Transverse colon (tissue), 3 donors: ENCODE measurements at regions not wholly inside any gene's neighbourhood (a gene's known extent, or its start where the extent isn't known, plus 50 kb on each side); places are given as distances from the start of the nearest gene placed in this dataset.

ENCODE experiments used
- EP300 ChIP-seq: sonication (generic); formaldehyde crosslinking; IDR thresholded peaks from one replicate; pipeline ENCODE4 v1.6.1; 2017; ENCODE audit warnings: antibody characterized with exemption, low read depth
- POLR2A ChIP-seq: fragments of 450-650 bp; IDR thresholded peaks from one replicate; pipeline ENCODE4 v1.6.1; 2016; ENCODE audit warnings: antibody characterized with exemption, mild to moderate bottlenecking, moderate library complexity
- TF ChIP-seq, protein P1 (sequence below), 5 experiments: fragments of 200-600 bp in 3 of 5; fragments of 450-650 bp in 2 of 5; sonication (generic) in 3 of 5; IDR thresholded peaks; 1 replicate in 2 of 5; 2 replicates in 3 of 5; pipeline ENCODE4 v1.5.1; 2016 to 2017; ENCODE audit warnings: antibody characterized with exemption in 5 of 5, inconsistent platforms in 3 of 5, mild to moderate bottlenecking in 2 of 5, moderate library complexity in 1 of 5

GRCh38 chr7:49243521-49243920, 319.2 kb downstream of the CDC14C start:
- TF ChIP-seq POLR2A = no peak
- TF ChIP-seq, protein P1, sequence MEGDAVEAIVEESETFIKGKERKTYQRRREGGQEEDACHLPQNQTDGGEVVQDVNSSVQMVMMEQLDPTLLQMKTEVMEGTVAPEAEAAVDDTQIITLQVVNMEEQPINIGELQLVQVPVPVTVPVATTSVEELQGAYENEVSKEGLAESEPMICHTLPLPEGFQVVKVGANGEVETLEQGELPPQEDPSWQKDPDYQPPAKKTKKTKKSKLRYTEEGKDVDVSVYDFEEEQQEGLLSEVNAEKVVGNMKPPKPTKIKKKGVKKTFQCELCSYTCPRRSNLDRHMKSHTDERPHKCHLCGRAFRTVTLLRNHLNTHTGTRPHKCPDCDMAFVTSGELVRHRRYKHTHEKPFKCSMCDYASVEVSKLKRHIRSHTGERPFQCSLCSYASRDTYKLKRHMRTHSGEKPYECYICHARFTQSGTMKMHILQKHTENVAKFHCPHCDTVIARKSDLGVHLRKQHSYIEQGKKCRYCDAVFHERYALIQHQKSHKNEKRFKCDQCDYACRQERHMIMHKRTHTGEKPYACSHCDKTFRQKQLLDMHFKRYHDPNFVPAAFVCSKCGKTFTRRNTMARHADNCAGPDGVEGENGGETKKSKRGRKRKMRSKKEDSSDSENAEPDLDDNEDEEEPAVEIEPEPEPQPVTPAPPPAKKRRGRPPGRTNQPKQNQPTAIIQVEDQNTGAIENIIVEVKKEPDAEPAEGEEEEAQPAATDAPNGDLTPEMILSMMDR (IDR thresholded peaks at IDR 0.05) = no peak
- no peak for TF ChIP-seq EP300
